Cardiac muscle cell (in vitro differentiated cells and primary cell): ENCODE measurements at regions not wholly inside any gene's neighbourhood (a gene's known extent, or its start where the extent isn't known, plus 50 kb on each side); places are given as distances from the start of the nearest gene placed in this dataset.

Experiments
- DNase-seq, 2 donors: peaks; one replicate each; pipeline versions ENCODE4 v3.0.0 to v3.0.0-alpha.2; 2010 to 2017; ENCODE audit warnings: low read depth in 1 of 2, low spot score in 1 of 2
- H3K27ac ChIP-seq: fragments of 200-600 bp; sonication (generic); 2 replicates; pipeline ENCODE4 v1.5.1; 2016
- H3K27me3 ChIP-seq: fragments of 200-600 bp; sonication (generic); 2 replicates; pipeline ENCODE4 v1.6.0; 2016; ENCODE audit warnings: control low read depth
- H3K36me3 ChIP-seq: fragments of 200-600 bp; sonication (generic); 2 replicates; pipeline ENCODE4 v1.5.1; 2016; ENCODE audit warnings: control low read depth
- H3K4me1 ChIP-seq: fragments of 200-600 bp; sonication (generic); 2 replicates; pipeline ENCODE4 v1.8.1; 2017; ENCODE audit warnings: low read depth, mild to moderate bottlenecking, mixed run types
- H3K4me3 ChIP-seq: fragments of 200-600 bp; sonication (generic); 2 replicates; pipeline ENCODE4 v1.5.1; 2016; ENCODE audit warnings: mild to moderate bottlenecking
- H3K9me3 ChIP-seq: fragments of 200-600 bp; sonication (generic); 2 replicates; pipeline ENCODE4 v1.5.1; 2017; ENCODE audit warnings: low read depth, mild to moderate bottlenecking, control low read depth
- TF ChIP-seq, protein P1 (sequence below): IDR thresholded peaks from 2 replicates; pipeline ENCODE4 v1.5.1; 2012; ENCODE audit warnings: low read depth, mild to moderate bottlenecking, low read length

DNA sequence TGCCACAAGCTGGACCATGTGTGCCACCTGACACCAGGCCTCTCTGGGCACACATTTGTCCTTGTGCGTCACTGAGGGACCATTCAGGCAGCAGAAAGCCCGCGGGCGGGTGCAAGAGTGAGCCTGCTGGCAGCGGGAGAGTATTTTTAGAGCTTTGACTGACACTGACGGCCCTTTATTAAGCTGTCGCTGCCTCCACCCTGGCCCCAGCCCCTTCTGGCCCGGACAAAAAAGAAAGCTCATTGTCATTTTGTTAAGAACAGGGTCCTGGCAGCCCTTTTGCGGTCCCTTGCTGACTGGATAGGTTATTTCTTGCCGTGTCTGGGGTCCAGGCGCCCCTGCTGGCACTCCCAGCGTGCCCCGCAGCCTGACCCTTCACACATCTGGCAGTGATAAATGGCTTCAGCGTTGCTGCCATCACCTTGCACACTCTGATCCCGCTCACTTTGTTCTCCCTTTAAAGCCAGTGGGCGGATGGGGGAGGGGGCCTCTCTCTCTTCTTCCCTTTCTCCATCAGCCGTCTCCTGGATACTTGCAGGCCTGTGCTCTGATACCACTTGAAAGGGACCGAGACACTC lies 78.4 kb upstream of the NKD1 start:
- peak in 1 of 2 donors; percentile 57 for DNase-seq
- no peaks in the 10 kb centered on the region for H3K9me3 ChIP-seq
- TF ChIP-seq, protein P1, sequence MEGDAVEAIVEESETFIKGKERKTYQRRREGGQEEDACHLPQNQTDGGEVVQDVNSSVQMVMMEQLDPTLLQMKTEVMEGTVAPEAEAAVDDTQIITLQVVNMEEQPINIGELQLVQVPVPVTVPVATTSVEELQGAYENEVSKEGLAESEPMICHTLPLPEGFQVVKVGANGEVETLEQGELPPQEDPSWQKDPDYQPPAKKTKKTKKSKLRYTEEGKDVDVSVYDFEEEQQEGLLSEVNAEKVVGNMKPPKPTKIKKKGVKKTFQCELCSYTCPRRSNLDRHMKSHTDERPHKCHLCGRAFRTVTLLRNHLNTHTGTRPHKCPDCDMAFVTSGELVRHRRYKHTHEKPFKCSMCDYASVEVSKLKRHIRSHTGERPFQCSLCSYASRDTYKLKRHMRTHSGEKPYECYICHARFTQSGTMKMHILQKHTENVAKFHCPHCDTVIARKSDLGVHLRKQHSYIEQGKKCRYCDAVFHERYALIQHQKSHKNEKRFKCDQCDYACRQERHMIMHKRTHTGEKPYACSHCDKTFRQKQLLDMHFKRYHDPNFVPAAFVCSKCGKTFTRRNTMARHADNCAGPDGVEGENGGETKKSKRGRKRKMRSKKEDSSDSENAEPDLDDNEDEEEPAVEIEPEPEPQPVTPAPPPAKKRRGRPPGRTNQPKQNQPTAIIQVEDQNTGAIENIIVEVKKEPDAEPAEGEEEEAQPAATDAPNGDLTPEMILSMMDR: no peak
- H3K36me3 ChIP-seq: no peaks in the 10 kb centered on the region
- peaks cover 19% of the 10 kb centered on the region for H3K4me1 ChIP-seq
- peaks cover 60% of the 10 kb centered on the region for H3K27me3 ChIP-seq
- H3K27ac ChIP-seq: no peak overlapping the region
- no peak overlapping the region for H3K4me3 ChIP-seq

DNA sequence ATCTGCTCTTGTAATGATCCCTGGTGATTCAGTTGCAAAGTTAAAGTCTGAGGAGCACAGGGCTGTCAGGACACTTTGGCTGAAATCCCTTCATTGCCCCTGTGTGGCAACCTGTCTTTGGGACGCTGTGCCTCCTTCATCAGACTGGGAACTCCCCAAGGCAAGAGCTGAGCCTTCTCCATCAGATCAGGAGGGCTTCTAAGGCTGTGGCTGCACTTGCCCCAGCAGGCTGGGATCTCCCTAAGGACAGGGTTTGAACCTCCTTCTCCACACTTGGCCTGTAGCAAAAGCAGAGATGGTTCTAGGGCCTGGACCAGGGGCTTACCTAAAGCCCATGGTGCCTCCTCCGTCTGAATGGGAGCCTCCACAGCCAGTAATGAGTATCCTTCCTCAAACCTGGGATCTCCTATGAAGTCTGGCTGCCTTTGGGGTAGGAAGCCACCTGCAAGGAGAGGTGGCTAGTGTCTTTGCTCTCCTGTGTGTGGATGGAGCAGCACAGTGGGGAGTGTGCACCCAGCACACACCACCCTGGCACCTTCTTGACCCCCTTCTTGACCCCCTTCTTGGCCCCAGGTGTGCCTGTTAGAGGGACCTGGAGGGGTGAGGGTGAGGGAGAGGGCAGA lies 79.0 kb upstream of the NKD1 start:
- no peak for DNase-seq
- Histone ChIP-seq H3K9me3 (no peaks in the 10 kb centered on the region), H3K27me3 (peaks cover 63% of the 10 kb centered on the region), H3K36me3 (no peaks in the 10 kb centered on the region), H3K4me3 (no peak overlapping the region), H3K27ac (no peak overlapping the region), H3K4me1 (peaks cover 19% of the 10 kb centered on the region)
- TF ChIP-seq, protein P1: no peak

DNA sequence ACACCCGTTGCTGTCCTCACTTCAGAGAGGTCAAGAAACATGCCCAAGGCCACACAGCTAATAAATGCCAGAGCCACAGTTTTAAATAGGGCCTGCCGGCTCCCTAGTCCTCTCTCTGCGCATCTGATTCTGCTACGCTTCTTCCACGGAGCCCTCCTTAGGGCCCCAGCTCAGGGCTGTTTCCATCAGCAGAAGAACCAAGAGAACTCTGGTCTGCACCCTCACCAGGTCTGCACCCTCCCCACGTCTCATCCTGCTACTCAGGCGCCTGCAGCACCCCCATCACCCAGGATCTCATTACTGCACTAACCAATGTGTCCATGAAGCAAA lies 79.5 kb upstream of the NKD1 start:
- no peak for DNase-seq
- no peak overlapping the region for H3K27ac ChIP-seq

DNA sequence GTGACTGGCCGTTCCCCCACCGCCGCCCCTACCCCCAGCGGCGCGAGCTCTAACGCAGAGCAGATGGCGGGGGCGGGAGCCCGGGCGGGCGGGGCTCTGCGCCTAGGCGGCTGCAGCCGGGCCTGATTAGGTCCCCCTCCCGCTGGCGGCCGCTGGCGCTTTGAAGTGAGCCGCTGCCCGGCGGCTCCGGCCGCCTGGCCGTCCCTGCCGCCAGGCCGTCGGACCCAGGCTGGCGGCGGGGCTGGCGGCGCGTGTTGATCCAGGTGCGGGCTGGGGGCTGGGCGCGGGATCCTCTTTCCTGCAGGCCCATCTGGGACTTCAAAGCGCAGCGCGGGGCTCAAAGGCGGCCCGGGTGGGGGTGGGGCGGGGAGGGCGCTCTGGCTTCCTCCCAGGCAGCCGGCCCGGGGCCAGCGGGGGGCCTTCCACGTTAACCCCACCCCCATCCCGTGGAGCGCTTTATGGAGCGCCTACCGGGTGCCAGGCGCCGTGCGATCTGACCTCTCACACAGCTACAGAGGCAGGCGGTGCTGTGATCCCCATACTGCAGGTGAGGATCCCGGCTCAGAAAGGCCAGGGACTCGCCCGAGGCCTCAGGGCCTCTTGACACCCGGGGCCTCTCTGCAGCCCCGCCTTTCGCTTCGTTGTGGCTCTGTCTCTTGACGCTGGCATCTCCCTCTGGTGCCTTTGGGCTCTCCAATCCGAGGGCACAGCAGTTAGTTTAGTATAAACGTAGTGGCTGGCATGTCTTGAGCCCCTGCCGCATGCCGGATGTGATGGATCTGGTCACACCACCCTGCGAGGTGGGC lies 80.0 kb upstream of the NKD1 start:
- Histone ChIP-seq H3K36me3 (no peaks in the 10 kb centered on the region), H3K27ac (no peak overlapping the region), H3K4me1 (peaks cover 19% of the 10 kb centered on the region), H3K27me3 (peaks cover 64% of the 10 kb centered on the region), H3K9me3 (no peaks in the 10 kb centered on the region), H3K4me3 (peak overlapping the region; percentile 4)
- DNase-seq: peak in 1 of 2 donors; percentile 47
- TF ChIP-seq, protein P1: no peak

More for the DNA sequence above, 79.5 kb upstream of the NKD1 start:
- peaks cover 64% of the 10 kb centered on the region for H3K27me3 ChIP-seq
- H3K4me1 ChIP-seq: peaks cover 19% of the 10 kb centered on the region
- H3K9me3 ChIP-seq: no peaks in the 10 kb centered on the region
- TF ChIP-seq, protein P1: no peak
- H3K36me3 ChIP-seq: no peaks in the 10 kb centered on the region
- H3K4me3 ChIP-seq: no peak overlapping the region

GRCh38 chr16:50467559-50467942 lies 80.6 kb upstream of the NKD1 start:
- H3K36me3 ChIP-seq: no peaks in the 10 kb centered on the region
- H3K27me3 ChIP-seq: peaks cover 64% of the 10 kb centered on the region
- H3K27ac ChIP-seq: no peak overlapping the region
- no peak overlapping the region for H3K4me3 ChIP-seq
- peaks cover 19% of the 10 kb centered on the region for H3K4me1 ChIP-seq
- no peak for DNase-seq
- H3K9me3 ChIP-seq: no peaks in the 10 kb centered on the region
- TF ChIP-seq, protein P1: no peak
